Smooth muscle cell (in vitro differentiated cells): ENCODE measurements at regions not wholly inside any gene's neighbourhood (a gene's known extent, or its start where the extent isn't known, plus 50 kb on each side); places are given as distances from the start of the nearest gene placed in this dataset.
A peak's percentile ranks its signal among the peaks of the same experiment; 100 is the strongest.

Experiments used
- DNase-seq: peaks from one replicate; lab custom pipeline; 2025; ENCODE audit not compliant: unreplicated experiment; lab: John Stamatoyannopoulos, UW
- H2AFZ ChIP-seq: fragments of 200-600 bp; sonication (generic); 2 replicates; pipeline ENCODE4 v1.6.0; 2016; ENCODE audit warnings: antibody characterized with exemption, low read depth, mild to moderate bottlenecking
- H3F3A ChIP-seq: fragments of 200-600 bp; sonication (generic); 2 replicates; pipeline ENCODE4 v1.6.0; 2017; ENCODE audit warnings: antibody characterized with exemption, low read depth
- H3K27ac ChIP-seq: fragments of 200-600 bp; sonication (generic); 2 replicates; pipeline ENCODE4 v1.5.1; 2016; ENCODE audit warnings: low read depth, mild to moderate bottlenecking
- H3K27me3 ChIP-seq: fragments of 200-600 bp; sonication (generic); 2 replicates; pipeline ENCODE4 v1.6.1; 2016; ENCODE audit warnings: low read depth, mild to moderate bottlenecking
- H3K36me3 ChIP-seq: fragments of 200-600 bp; sonication (generic); 2 replicates; pipeline ENCODE4 v1.5.1; 2016; ENCODE audit warnings: low read depth
- H3K4me1 ChIP-seq: fragments of 200-600 bp; sonication (generic); 2 replicates; pipeline ENCODE4 v1.5.1; 2016; ENCODE audit warnings: low read depth
- H3K4me2 ChIP-seq: fragments of 200-600 bp; sonication (generic); 2 replicates; pipeline ENCODE4 v1.6.0; 2016; ENCODE audit warnings: mild to moderate bottlenecking
- H3K4me3 ChIP-seq: fragments of 200-600 bp; sonication (generic); 2 replicates; pipeline ENCODE4 v1.5.1; 2016; ENCODE audit warnings: mild to moderate bottlenecking
- H3K79me2 ChIP-seq: fragments of 200-600 bp; sonication (generic); 2 replicates; pipeline ENCODE4 v1.6.0; 2016; ENCODE audit warnings: low read depth, mild to moderate bottlenecking
- H3K9ac ChIP-seq: fragments of 200-600 bp; sonication (generic); 2 replicates; pipeline ENCODE4 v1.6.0; 2016; ENCODE audit warnings: low read depth
- H3K9me3 ChIP-seq: fragments of 200-600 bp; sonication (generic); replicated peaks from 2 replicates; pipeline ENCODE4 v1.5.1; 2016; ENCODE audit warnings: low read depth
- H4K20me1 ChIP-seq: fragments of 200-600 bp; sonication (generic); 2 replicates; pipeline ENCODE4 v1.6.0; 2016; ENCODE audit warnings: low read depth
- CTCF ChIP-seq: fragments of 200-600 bp; sonication (generic); IDR thresholded peaks from 2 replicates; pipeline ENCODE4 v1.5.1; 2017; ENCODE audit warnings: borderline replicate concordance, mild to moderate bottlenecking, antibody characterized with exemption; ENCODE audit not compliant: insufficient read depth, poor library complexity, severe bottlenecking
- WGBS: methylation state at CpG from one replicate; pipeline ENCODE4 v1.1.7; 2016; ENCODE audit warnings: low lambda C conversion rate; 5-methylcytosine and 5-hydroxymethylcytosine counted together

GRCh38 chr6:11953641-11954040, 58.5 kb upstream of the HIVEP1 start:
- no peaks in the 10 kb centered on the region for H4K20me1 ChIP-seq
- no peak overlapping the region for H3K4me3 ChIP-seq
- 62% methylated on average over 2 of the region's 2 CpGs for WGBS
- no peaks in the 10 kb centered on the region for H3K79me2 ChIP-seq
- no peaks in the 10 kb centered on the region for H3K4me1 ChIP-seq
- H3K36me3 ChIP-seq = no peaks in the 10 kb centered on the region
- H2AFZ ChIP-seq = peak overlapping the region; percentile 59
- H3K4me2 ChIP-seq = no peak overlapping the region
- H3K9ac ChIP-seq = no peak overlapping the region
- H3K9me3 ChIP-seq = no peaks in the 10 kb centered on the region
- TF ChIP-seq CTCF = no peak
- no peak overlapping the region for H3K27ac ChIP-seq
- no peaks in the 10 kb centered on the region for H3K27me3 ChIP-seq
- DNase-seq = no peak
- H3F3A ChIP-seq = no peaks in the 10 kb centered on the region

GRCh38 chr6:11952316-11952715, 59.8 kb upstream of the HIVEP1 start:
- DNase-seq = no peak

GRCh38 chr6:11951868-11952267, 60.2 kb upstream of the HIVEP1 start:
- Histone ChIP-seq H2AFZ (no peak overlapping the region), H3K36me3 (no peaks in the 10 kb centered on the region), H3K4me2 (no peak overlapping the region), H4K20me1 (no peaks in the 10 kb centered on the region), H3F3A (no peaks in the 10 kb centered on the region), H3K79me2 (no peaks in the 10 kb centered on the region), H3K27me3 (no peaks in the 10 kb centered on the region), H3K4me3 (no peak overlapping the region), H3K9me3 (no peaks in the 10 kb centered on the region), H3K27ac (no peak overlapping the region), H3K9ac (no peak overlapping the region), H3K4me1 (no peaks in the 10 kb centered on the region)
- TF ChIP-seq CTCF = no peak
- WGBS = 90% methylated on average over 3 of the region's 3 CpGs
- DNase-seq = no peak

More at GRCh38 chr6:11952316-11952715, 59.8 kb upstream of the HIVEP1 start:
- no peak overlapping the region for H3K4me2 ChIP-seq
- no peak overlapping the region for H3K9ac ChIP-seq
- no peaks in the 10 kb centered on the region for H3K79me2 ChIP-seq
- no peak for TF ChIP-seq CTCF
- H3K36me3 ChIP-seq = no peaks in the 10 kb centered on the region
- 89% methylated on average over 2 of the region's 2 CpGs for WGBS
- no peaks in the 10 kb centered on the region for H3K4me1 ChIP-seq
- H3K4me3 ChIP-seq = no peak overlapping the region
- no peaks in the 10 kb centered on the region for H3F3A ChIP-seq
- H3K9me3 ChIP-seq = no peaks in the 10 kb centered on the region
- no peak overlapping the region for H2AFZ ChIP-seq
- no peaks in the 10 kb centered on the region for H3K27me3 ChIP-seq
- no peaks in the 10 kb centered on the region for H4K20me1 ChIP-seq
- H3K27ac ChIP-seq = no peak overlapping the region

GRCh38 chr6:11950109-11950508, 62.0 kb upstream of the HIVEP1 start:
- no peaks in the 10 kb centered on the region for H3K79me2 ChIP-seq
- H3K4me2 ChIP-seq = no peak overlapping the region
- H3K36me3 ChIP-seq = no peaks in the 10 kb centered on the region
- TF ChIP-seq CTCF = no peak
- 62% methylated on average over 2 of the region's 2 CpGs for WGBS
- H3K27ac ChIP-seq = no peak overlapping the region
- H4K20me1 ChIP-seq = no peaks in the 10 kb centered on the region
- no peak overlapping the region for H3K9ac ChIP-seq
- no peak for DNase-seq
- H3K9me3 ChIP-seq = no peaks in the 10 kb centered on the region
- H3F3A ChIP-seq = no peaks in the 10 kb centered on the region
- H2AFZ ChIP-seq = peak overlapping the region; percentile 2
- no peaks in the 10 kb centered on the region for H3K4me1 ChIP-seq
- no peak overlapping the region for H3K4me3 ChIP-seq
- no peaks in the 10 kb centered on the region for H3K27me3 ChIP-seq
